Liver (tissue), 8 donors: ENCODE measurements at regions not wholly inside any gene's neighbourhood (a gene's known extent, or its start where the extent isn't known, plus 50 kb on each side); places are given as distances from the start of the nearest gene placed in this dataset.

Source experiments
- DNase-seq: peaks from one replicate; pipeline ENCODE4 v3.0.0-alpha.2; 2017; ENCODE audit warnings: low spot score
- H3K27ac ChIP-seq, 2 donors: one replicate each; pipeline ENCODE4 v1.7.0; 2013; ENCODE audit warnings: inconsistent platforms in 2 of 2, low read length in 2 of 2, control low read depth in 1 of 2, low read depth in 1 of 2, mild to moderate bottlenecking in 1 of 2
- H3K27me3 ChIP-seq, 4 donors: one replicate each; pipeline versions ENCODE4 v1.6.1 to v1.7.0; 2013; ENCODE audit warnings: low read length in 3 of 4, inconsistent platforms in 1 of 4, mild to moderate bottlenecking in 1 of 4, moderate library complexity in 1 of 4; ENCODE audit not compliant: control insufficient read depth in 4 of 4, insufficient read depth in 4 of 4
- H3K36me3 ChIP-seq, 4 donors: one replicate each; pipeline versions ENCODE4 v1.6.1 to v1.7.0; 2013; ENCODE audit warnings: low read length in 3 of 4, mild to moderate bottlenecking in 3 of 4, low read depth in 1 of 4, moderate library complexity in 1 of 4; ENCODE audit not compliant: control insufficient read depth in 4 of 4, insufficient read depth in 3 of 4
- H3K4me1 ChIP-seq, 4 donors: one replicate each; pipeline versions ENCODE4 v1.6.1 to v1.7.0; 2013; ENCODE audit warnings: low read length in 3 of 4, mild to moderate bottlenecking in 3 of 4, moderate library complexity in 1 of 4; ENCODE audit not compliant: control insufficient read depth in 4 of 4, insufficient read depth in 4 of 4
- H3K4me3 ChIP-seq, 3 donors: one replicate each; pipeline versions ENCODE4 v1.6.1 to v1.7.0; 2013; ENCODE audit warnings: low read length in 3 of 3, control low read depth in 1 of 3, low read depth in 1 of 3, mild to moderate bottlenecking in 1 of 3
- H3K9ac ChIP-seq, 2 donors: one replicate each; pipeline ENCODE4 v1.7.0; 2013; ENCODE audit warnings: low read length in 2 of 2, mild to moderate bottlenecking in 2 of 2, moderate library complexity in 2 of 2, control low read depth in 1 of 2, low read depth in 1 of 2
- H3K9me3 ChIP-seq, 4 donors: one replicate each; pipeline versions ENCODE4 v1.6.1 to v1.7.0; 2013; ENCODE audit warnings: low read length in 3 of 4; ENCODE audit not compliant: control insufficient read depth in 4 of 4
- ATF3 ChIP-seq: IDR thresholded peaks from 2 replicates; pipeline ENCODE4 v1.6.1; 2016; ENCODE audit warnings: antibody characterized with exemption
- CTCF ChIP-seq: fragments of 150-350 bp; IDR thresholded peaks from 2 replicates; pipeline ENCODE4 v1.5.1; 2017; ENCODE audit warnings: improper control_type of control experiment, low read depth, low read length; ENCODE audit not compliant: missing input control
- EGR1 ChIP-seq, 2 donors: IDR thresholded peaks; 2 replicates each; pipeline ENCODE4 v1.6.1; 2016 to 2018; ENCODE audit warnings: antibody characterized with exemption in 2 of 2, low read depth in 2 of 2
- FOXA1 ChIP-seq: IDR thresholded peaks from 2 replicates; pipeline ENCODE4 v1.6.1; 2016; ENCODE audit warnings: antibody characterized with exemption
- FOXA2 ChIP-seq: IDR thresholded peaks from 2 replicates; pipeline ENCODE4 v1.6.1; 2016; ENCODE audit warnings: antibody characterized with exemption
- GABPA ChIP-seq, 2 donors: IDR thresholded peaks in 1 of 2; conservative IDR thresholded peaks in 1 of 2; 2 replicates each; pipeline ENCODE4 v1.6.1; 2016; ENCODE audit warnings: antibody characterized with exemption in 2 of 2, mild to moderate bottlenecking in 1 of 2, moderate library complexity in 1 of 2
- HNF4A ChIP-seq, 2 donors: conservative IDR thresholded peaks; 2 replicates each; pipeline ENCODE4 v1.6.1; 2016; ENCODE audit warnings: antibody characterized with exemption in 2 of 2, mild to moderate bottlenecking in 2 of 2
- HNF4G ChIP-seq: IDR thresholded peaks from 2 replicates; pipeline ENCODE4 v1.6.1; 2016; ENCODE audit warnings: antibody characterized with exemption
- JUND ChIP-seq, 2 donors: IDR thresholded peaks; 2 replicates each; pipeline ENCODE4 v1.6.1; 2016; ENCODE audit warnings: antibody characterized with exemption in 2 of 2
- NR2F2 ChIP-seq: IDR thresholded peaks from 2 replicates; pipeline ENCODE4 v1.6.1; 2016; ENCODE audit warnings: antibody characterized with exemption
- RAD21 ChIP-seq, 2 donors: IDR thresholded peaks; 2 replicates each; pipeline ENCODE4 v1.6.1; 2016; ENCODE audit warnings: antibody characterized with exemption in 2 of 2, mild to moderate bottlenecking in 2 of 2
- RXRA ChIP-seq, 2 donors: IDR thresholded peaks; 2 replicates each; pipeline ENCODE4 v1.6.1; 2017 to 2018; ENCODE audit warnings: antibody characterized with exemption in 2 of 2, mild to moderate bottlenecking in 1 of 2
- SP1 ChIP-seq: IDR thresholded peaks from 2 replicates; pipeline ENCODE4 v1.6.1; 2018; ENCODE audit warnings: antibody characterized with exemption, mild to moderate bottlenecking
- TAF1 ChIP-seq: conservative IDR thresholded peaks from 2 replicates; pipeline ENCODE4 v1.6.1; 2016; ENCODE audit warnings: antibody characterized with exemption, mild to moderate bottlenecking
- YY1 ChIP-seq: IDR thresholded peaks from 2 replicates; pipeline ENCODE4 v1.6.1; 2016; ENCODE audit warnings: antibody characterized with exemption, mild to moderate bottlenecking
- WGBS: extraction: QIAGEN DNeasy Blood & Tissue Kit; methylation state at CpG from one replicate; pipeline ENCODE4 v1.1.7; 2013; 5-methylcytosine and 5-hydroxymethylcytosine counted together
- TF ChIP-seq, protein P1 (sequence below): IDR thresholded peaks from 2 replicates; pipeline ENCODE4 v1.6.1; 2016; ENCODE audit warnings: antibody characterized with exemption
- TF ChIP-seq, protein P2 (sequence below): IDR thresholded peaks from 2 replicates; pipeline ENCODE4 v1.6.1; 2016; ENCODE audit warnings: antibody characterized with exemption, mild to moderate bottlenecking
- TF ChIP-seq, protein P3 (sequence below): IDR thresholded peaks from 2 replicates; pipeline ENCODE4 v1.6.1; 2016; ENCODE audit warnings: antibody characterized with exemption
- donor health status: healthy.
- donor health status: healthy.
- donor health status: healthy.
- donor health status: healthy.
- donor health status: healthy.

DNA sequence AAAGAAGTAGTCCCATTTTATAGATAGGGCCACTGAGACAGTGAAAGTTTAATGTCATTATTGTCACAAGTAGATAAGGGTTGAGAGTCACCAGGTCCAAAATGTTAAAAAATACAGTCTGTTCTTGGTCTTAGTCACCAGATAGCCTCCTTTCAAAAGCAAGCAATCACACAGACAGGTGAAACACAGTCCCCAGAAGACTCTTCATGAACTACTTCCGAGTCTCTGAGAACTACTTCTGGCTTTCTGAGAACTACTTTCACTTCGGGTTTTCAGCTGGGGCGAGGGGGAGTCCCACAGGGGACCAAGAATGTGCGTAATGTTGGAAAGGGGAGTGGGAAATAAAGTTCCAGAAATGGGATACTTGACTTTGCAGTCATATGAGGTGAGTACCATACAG is 143.2 kb downstream of the HHIPL2 start:
- H3K4me3 ChIP-seq, result no peak overlapping the region
- no peaks in the 10 kb centered on the region for H3K9me3 ChIP-seq
- H3K36me3 ChIP-seq, result no peaks in the 10 kb centered on the region
- no peaks in the 10 kb centered on the region for H3K27me3 ChIP-seq
- no peak for DNase-seq
- TF ChIP-seq EGR1 (IDR thresholded peaks at IDR 0.05; ENCODE audit: low read depth in 2 of 2) (no peak), JUND (IDR thresholded peaks at IDR 0.05) (no peak)
- TF ChIP-seq, protein P1, sequence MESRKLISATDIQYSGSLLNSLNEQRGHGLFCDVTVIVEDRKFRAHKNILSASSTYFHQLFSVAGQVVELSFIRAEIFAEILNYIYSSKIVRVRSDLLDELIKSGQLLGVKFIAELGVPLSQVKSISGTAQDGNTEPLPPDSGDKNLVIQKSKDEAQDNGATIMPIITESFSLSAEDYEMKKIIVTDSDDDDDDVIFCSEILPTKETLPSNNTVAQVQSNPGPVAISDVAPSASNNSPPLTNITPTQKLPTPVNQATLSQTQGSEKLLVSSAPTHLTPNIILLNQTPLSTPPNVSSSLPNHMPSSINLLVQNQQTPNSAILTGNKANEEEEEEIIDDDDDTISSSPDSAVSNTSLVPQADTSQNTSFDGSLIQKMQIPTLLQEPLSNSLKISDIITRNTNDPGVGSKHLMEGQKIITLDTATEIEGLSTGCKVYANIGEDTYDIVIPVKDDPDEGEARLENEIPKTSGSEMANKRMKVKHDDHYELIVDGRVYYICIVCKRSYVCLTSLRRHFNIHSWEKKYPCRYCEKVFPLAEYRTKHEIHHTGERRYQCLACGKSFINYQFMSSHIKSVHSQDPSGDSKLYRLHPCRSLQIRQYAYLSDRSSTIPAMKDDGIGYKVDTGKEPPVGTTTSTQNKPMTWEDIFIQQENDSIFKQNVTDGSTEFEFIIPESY, result no peak
- H3K9ac ChIP-seq, result no peak overlapping the region
- 83% methylated on average over 4 of the region's 4 CpGs for WGBS
- no peaks in the 10 kb centered on the region for H3K4me1 ChIP-seq
- no peak overlapping the region for H3K27ac ChIP-seq

DNA sequence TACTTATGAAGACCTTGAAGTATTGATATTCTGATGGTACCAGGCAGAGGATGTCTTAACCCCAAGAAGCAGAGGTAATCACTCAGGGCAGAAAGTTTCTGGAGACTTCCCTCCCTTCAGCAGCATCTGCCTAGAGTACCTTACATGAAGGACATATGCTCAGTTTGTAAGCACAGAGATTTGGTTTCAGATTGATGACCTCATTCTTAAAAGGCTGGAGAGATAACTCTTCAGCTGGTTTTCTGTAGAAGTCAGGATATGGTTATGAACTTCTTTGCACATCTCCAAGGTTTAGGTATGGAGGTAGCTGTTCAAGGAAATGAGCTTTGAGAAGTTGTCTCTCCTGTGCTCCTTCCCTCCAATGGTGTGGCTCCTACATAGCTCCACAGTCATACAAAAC is 148.7 kb downstream of the HHIPL2 start:
- H3K27me3 ChIP-seq, result no peaks in the 10 kb centered on the region
- DNase-seq, result no peak
- TF ChIP-seq FOXA1 (no peak), ATF3 (no peak), YY1 (no peak), HNF4G (no peak), CTCF (no peak), GABPA (IDR thresholded peaks at IDR 0.05 in 1 of 2, conservative IDR thresholded peaks at IDR 0.05 in 1 of 2) (no peak), EGR1 (IDR thresholded peaks at IDR 0.05; ENCODE audit: low read depth in 2 of 2) (no peak), RAD21 (IDR thresholded peaks at IDR 0.05) (no peak), HNF4A (conservative IDR thresholded peaks at IDR 0.05) (no peak), RXRA (IDR thresholded peaks at IDR 0.05) (no peak), NR2F2 (no peak), TAF1 (no peak), FOXA2 (no peak), SP1 (no peak), JUND (IDR thresholded peaks at IDR 0.05) (no peak)
- TF ChIP-seq, protein P2, sequence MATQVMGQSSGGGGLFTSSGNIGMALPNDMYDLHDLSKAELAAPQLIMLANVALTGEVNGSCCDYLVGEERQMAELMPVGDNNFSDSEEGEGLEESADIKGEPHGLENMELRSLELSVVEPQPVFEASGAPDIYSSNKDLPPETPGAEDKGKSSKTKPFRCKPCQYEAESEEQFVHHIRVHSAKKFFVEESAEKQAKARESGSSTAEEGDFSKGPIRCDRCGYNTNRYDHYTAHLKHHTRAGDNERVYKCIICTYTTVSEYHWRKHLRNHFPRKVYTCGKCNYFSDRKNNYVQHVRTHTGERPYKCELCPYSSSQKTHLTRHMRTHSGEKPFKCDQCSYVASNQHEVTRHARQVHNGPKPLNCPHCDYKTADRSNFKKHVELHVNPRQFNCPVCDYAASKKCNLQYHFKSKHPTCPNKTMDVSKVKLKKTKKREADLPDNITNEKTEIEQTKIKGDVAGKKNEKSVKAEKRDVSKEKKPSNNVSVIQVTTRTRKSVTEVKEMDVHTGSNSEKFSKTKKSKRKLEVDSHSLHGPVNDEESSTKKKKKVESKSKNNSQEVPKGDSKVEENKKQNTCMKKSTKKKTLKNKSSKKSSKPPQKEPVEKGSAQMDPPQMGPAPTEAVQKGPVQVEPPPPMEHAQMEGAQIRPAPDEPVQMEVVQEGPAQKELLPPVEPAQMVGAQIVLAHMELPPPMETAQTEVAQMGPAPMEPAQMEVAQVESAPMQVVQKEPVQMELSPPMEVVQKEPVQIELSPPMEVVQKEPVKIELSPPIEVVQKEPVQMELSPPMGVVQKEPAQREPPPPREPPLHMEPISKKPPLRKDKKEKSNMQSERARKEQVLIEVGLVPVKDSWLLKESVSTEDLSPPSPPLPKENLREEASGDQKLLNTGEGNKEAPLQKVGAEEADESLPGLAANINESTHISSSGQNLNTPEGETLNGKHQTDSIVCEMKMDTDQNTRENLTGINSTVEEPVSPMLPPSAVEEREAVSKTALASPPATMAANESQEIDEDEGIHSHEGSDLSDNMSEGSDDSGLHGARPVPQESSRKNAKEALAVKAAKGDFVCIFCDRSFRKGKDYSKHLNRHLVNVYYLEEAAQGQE, result no peak
- TF ChIP-seq, protein P3, sequence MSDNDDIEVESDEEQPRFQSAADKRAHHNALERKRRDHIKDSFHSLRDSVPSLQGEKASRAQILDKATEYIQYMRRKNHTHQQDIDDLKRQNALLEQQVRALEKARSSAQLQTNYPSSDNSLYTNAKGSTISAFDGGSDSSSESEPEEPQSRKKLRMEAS, result no peak
- TF ChIP-seq, protein P1, result no peak
- no peaks in the 10 kb centered on the region for H3K4me1 ChIP-seq
- no peak overlapping the region for H3K4me3 ChIP-seq
- H3K9ac ChIP-seq, result no peak overlapping the region
- H3K27ac ChIP-seq, result no peak overlapping the region
- no peaks in the 10 kb centered on the region for H3K36me3 ChIP-seq
- H3K9me3 ChIP-seq, result no peaks in the 10 kb centered on the region
